ENCODE measurements at regions not wholly inside any gene's neighbourhood (a gene's known extent, or its start where the extent isn't known, plus 50 kb on each side); places are given as distances from the start of the nearest gene placed in this dataset.
"Not testable (repeated sequence)": the region's sequence is repeated elsewhere in the genome, so short reads cannot be mapped to it uniquely, and the experiment has no call there.

GRCh38 chr1:25020173-25020845, 90.2 kb upstream of the RUNX3 start:
- DNase-seq = no peak

GRCh38 chr1:25019337-25020172, 89.5 kb upstream of the RUNX3 start:
- no peak for DNase-seq

- DNase-seq = no peak
Observed at GRCh38 chr1:25018943-25019336, 88.9 kb upstream of the RUNX3 start.

DNA sequence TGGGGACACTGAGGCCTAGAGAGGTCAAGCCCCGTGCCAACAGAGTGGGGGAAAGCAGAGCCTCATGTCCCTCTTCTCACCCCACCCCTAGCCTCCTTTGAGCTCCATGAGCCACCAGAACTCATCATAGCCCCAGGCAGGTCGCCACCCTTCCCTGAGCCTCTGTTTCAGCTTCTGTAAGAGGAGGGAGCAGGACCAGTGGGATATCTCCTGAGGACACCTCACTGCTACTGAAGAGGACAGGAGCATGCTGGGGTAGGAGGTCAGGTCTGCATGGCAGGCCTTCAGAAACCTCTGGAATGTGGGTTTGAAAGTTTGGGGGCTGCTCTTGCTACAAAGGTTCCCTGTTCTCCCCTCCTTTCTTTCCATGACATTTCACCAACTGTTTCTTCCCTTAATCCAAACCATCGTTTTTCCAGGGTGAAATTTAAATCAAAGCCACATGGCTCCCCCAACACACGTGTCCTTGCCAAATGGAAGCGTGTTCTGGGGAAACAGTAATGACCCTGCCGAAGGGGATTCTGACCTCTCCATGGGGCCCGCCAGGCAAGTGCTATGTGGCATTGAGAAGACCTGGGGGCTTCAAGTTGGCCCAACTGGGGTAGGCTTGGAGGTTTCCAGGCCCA, 88.1 kb upstream of the RUNX3 start:
- DNase-seq = no peak

GRCh38 chr1:25017436-25018109, 87.5 kb upstream of the RUNX3 start:
- DNase-seq = no peak

DNA sequence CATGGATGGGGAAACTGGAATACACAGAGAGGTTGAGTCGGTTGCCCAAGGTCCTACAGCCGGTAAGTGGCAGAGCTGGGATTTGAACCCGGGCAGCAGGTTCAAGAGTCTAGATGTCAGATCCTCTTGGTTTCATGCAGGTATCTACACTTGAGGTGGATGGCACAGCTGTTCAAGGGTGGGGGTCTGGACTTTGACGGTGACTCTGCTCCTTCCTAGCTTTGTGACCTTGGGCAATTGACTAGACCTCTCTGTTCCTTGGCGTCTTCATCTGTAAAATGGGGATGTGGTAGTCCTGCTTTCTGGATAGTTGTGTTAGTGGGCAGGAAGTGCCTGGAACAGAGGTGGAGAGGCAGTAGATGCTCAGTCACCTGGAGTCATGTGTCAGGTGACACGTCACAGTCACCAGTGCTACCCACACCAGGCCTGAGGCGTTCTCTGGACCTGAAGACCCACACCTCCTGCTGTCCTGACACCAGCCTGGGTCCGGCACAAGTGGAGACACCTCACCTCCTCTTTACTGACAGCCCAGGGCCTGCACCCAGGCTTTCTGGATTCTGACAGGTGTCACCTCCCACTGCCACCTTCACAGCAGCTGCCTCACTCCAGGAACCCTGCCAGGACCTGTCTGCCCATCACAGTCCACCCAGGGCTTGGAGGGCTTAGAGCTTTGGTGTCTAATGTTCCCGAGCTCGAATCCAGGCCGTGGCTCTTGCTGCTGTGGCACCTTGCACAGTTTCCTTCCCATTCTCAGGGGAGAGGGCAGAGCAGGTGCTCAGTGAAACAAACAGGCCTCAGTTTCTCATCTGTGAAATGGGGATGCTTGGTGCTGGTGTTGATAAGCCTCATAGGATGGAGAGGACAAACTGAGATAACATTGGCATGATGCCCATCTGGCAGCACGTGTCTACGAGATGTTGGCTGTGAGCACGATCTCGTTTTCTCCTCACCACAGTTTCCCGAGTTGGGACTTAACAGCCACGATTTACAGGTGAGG, 83.2 kb upstream of the RUNX3 start:
- no peak for DNase-seq

DNA sequence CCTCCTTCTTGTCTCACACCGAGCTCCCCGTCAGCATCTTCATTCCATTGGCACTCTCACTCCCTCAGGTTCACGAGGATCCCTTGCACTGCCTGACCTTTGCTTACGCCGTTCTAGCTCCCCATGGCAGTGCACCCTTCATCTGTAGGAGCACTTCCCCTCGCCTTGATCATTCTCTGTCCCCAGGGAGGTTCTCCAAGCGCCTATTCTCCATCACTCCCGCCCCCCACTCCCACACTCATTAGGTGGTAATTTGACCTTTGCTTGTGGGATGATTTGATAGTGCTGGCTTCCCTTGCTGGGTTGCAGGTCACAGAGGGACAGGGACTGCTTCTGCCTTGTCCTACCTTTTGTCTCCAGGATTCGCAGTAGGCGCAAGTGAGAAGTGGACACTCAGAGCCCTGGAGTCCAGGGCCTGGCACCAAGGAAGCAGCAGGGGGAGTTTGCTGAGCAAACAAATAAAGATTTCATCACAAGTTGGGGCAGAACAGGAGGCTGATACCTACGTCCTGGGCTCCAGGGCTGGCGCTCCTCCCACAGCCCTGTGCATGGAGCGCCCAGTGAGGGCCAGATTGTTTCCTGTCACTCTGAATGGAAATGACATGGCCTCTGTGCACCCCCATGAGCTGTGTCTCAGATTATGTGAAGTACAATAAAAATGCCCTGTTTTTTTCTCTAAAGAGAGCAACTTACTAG, 82.0 kb upstream of the RUNX3 start:
- DNase-seq = no peak

DNA sequence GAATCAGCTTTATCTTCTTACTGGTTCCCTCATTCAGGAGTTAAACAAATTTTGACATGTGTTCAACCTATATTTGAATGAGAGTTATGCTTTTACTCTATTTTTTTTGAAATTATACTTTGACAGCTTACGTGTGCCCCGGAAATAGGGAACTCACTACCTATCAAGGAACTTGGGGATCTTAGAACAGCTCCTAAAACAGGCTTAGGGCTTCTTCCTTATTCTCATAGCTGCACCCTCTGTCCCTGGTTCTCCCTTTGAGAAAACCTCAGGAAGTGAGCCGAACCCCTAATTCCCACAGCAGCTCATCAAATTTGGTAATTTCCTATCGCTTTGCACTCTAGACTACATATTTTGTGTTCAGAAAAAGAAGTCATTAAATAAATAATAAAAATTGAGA, 81.2 kb upstream of the RUNX3 start:
- DNase-seq = no peak

DNA sequence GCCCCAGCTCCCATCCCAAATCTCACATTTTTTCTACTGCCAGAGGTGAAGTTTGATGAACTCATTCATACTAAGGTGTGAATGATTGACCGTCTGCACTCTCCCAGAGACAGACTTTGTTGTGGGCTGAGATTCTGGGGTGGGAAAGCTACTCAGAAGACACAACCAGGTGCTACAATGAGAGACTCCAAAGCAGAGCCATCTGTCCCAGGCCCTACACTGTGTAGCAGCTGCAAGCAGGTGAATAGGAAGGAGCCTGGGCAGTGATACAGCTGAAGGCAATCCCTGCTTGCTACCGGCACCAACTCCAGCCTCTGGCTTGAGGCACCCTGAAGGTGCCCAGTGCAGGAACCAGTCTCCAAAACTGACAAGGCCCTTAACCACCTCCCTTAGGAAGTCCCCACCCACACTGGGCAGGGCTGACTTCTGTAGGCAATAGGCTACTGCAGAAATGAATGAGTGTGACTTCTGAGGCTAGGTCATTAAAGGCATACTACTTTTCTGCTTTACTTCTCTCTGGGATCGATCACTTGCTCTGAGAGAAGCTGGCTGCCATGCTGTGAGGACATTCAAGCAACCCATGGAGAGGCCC, 79.7 kb upstream of the RUNX3 start:
- DNase-seq = no peak

DNA sequence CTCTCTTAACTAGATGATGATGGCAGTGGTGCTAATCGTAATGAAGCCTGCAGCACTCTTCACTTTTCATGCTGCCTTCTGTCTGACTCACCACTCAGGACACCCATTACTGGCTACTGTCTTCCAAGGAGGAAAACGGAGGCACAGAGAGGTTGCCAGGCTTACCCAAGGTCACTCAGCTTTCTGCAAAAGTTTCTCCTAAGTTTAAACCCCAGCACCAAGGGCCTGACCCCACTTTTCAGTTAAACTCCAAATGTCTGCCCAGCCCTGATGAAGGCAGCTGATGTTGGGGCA, 78.1 kb upstream of the RUNX3 start:
- no peak for DNase-seq

DNA sequence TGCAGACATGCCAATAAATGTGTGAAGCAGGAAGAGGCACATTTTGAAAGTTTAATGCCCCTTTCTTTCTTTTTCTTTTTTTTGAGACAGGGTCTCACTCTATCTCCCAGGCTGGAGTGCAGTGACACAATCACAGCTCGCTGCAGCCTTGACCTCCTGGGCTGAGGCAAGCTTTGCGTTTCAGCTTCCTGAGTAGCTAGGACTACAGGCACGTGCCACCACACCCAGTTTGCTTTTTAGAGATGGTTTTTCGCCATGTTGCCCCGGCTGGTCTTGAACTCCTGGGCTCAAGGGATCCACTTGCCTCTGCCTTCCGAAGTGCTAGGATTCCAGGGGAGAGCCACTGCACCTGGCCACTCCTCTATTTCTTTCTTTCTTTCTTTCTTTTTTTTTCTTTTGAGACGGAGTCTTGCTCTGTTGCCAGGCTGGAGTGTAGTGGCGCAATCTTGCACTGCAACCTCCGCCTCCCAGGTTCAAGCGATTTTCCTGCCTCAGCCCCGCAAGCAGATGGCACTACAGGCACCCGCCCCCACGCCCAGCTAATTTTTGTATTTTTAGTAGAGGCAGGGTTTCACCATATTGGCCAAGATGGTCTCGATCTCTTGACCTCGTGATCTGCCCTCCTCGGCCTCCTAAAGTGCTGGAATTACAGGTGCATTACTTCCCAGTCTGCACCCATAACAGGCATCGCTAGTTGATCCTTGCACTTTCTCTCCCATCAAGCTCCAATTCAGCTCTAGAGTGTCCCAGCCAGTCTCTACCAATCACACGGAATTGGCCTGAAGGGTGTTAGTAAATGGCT, 77.5 kb upstream of the RUNX3 start:
- not testable (repeated sequence) for DNase-seq

DNA sequence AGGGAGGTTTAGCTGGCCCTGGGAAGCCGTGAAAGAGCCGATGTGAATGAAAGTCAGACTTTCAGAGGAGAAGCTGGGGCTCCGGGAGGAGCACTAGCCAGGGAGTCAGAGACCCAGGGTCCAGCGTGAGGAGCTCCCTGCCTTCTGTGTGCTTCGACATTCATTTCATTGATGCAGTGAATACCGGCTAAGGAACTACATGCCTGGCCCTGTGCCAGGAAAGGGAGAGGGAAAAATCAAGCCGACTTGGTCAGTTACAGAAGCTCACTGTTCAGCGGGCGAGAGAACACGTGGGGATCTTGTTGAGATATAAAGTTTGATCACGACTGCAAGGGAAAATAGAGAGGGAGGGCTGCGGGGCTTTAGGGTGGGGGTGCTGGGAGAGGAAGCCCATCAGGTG, 76.7 kb upstream of the RUNX3 start:
- DNase-seq = no peak

DNA sequence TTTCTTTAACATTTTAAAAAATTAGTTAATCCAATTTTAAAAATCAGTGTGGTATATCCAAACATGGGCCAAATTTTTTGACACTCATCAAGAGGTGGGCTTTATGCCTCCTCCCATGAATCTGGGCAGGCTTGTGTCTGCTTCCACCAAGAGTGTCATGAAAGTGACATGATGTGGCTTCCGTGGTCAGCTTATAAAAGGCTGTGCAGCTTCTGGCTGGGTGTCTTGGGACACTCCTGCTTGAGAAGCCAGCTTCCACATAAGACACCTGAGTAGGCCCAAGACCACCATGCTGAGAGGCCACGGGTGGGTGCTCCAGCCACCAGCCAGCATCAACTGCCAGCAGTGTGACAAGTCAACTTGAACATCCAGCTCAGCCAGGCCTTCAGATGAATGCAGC, 74.3 kb upstream of the RUNX3 start:
- DNase-seq = no peak

DNA sequence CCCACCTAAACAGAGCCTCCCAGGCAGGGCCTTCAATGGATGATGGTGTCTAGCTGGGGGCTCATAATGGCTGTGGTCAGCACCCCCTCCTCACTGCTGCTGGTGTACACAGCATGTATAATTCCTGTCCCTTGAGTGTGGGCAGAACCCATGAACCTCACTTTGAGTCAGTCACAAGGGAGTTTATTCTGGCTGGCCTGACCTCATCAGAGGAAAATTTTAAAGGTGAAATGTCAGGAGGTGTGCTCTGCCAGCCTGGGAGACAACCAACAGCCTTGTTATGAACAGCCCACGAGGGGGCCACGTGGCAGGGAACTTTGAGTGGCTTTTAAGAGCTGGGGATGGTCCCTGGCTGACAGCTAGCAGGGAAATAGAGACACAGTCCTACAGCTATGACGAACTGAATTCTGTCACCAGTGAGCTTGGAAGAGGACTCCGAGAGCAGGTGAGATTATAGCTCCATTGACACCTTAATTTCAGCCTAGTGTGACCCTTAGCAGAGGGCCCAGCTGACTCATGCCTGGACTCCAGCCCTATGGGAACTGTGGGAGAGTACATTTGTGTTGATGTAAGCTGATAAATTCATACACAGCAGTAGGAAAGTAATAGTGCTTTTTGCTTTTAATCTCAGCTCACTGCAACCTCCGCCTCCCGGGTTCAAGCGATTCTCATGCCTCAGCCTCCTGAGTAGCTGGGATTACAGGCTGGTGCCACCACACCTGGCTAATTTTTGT, 73.5 kb upstream of the RUNX3 start:
- no peak for DNase-seq

DNA sequence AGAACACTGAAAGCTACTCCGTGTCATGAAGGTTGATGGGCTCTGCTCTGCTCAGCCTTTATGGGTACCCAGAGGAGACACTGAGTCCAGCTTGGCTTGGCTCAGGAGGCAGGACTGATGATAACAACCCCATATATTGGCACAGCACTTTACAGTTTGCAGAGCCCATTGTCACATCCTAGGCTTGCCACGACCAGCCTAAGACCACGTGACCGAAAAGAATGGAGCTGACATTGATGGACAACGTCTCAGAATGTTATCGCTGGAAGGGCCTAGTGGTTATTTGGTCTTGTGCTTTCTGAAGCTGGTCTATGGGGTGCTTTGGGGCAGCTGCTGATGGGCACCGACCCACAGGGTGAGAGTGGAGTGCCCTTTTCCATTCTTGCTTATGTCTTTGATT, 72.9 kb upstream of the RUNX3 start:
- no peak for DNase-seq

GRCh38 chr1:25001125-25001915, 71.2 kb upstream of the RUNX3 start:
- no peak for DNase-seq

GRCh38 chr1:24999906-25000305, 69.8 kb upstream of the RUNX3 start:
- DNase-seq = no peak

DNA sequence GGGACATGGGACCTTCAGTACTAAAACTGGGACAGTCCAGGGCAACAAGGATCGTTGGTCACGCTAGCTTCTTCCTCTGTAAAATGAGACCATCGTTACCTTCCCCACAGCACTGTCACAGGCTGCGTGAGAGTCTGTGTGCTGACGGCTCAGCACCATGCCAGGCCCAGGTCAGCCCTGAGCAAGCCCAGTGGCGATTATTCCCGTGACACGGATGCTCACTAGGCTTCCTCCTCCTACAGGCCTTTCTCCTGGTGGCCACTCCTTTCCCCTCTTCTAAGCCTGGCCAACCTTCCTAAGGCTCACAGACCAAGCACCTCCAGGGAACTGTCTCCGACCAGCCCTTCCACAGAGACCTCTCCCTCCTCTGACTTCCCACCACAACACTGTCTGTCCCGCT, 69.3 kb upstream of the RUNX3 start:
- no peak for DNase-seq

Measured in stimulated activated CD4-positive, alpha-beta T cell treated with anti-CD3 and anti-CD28 coated beads, Interleukin-2, amount 100 ng/mL, for 24 hours (primary cell).